Astrocyte (in vitro differentiated cells and primary cell): ENCODE measurements at regions not wholly inside any gene's neighbourhood (a gene's known extent, or its start where the extent isn't known, plus 50 kb on each side); places are given as distances from the start of the nearest gene placed in this dataset.

Experiments used
- CTCF ChIP-seq: IDR thresholded peaks from 2 replicates; pipeline ENCODE4 v1.5.1; 2011; ENCODE audit warnings: low read depth, mild to moderate bottlenecking, inconsistent platforms, low read length, moderate library complexity; ENCODE audit not compliant: insufficient read depth
- EZH2 ChIP-seq: IDR thresholded peaks from 2 replicates; pipeline ENCODE4 v1.6.1; 2012; ENCODE audit warnings: mild to moderate bottlenecking, low read length, inconsistent platforms; ENCODE audit not compliant: insufficient read depth

- no peak for TF ChIP-seq CTCF
- no peak for TF ChIP-seq EZH2
Measured at GRCh38 chr14:82366803-82367202, 833.1 kb upstream of the SEL1L start.
